NCI-H1105 (cell line): ENCODE measurements at regions not wholly inside any gene's neighbourhood (a gene's known extent, or its start where the extent isn't known, plus 50 kb on each side); places are given as distances from the start of the nearest gene placed in this dataset.

Source experiments
- DNase-seq: peaks from one replicate; lab custom pipeline; 2025; lab: John Stamatoyannopoulos, UW

DNA sequence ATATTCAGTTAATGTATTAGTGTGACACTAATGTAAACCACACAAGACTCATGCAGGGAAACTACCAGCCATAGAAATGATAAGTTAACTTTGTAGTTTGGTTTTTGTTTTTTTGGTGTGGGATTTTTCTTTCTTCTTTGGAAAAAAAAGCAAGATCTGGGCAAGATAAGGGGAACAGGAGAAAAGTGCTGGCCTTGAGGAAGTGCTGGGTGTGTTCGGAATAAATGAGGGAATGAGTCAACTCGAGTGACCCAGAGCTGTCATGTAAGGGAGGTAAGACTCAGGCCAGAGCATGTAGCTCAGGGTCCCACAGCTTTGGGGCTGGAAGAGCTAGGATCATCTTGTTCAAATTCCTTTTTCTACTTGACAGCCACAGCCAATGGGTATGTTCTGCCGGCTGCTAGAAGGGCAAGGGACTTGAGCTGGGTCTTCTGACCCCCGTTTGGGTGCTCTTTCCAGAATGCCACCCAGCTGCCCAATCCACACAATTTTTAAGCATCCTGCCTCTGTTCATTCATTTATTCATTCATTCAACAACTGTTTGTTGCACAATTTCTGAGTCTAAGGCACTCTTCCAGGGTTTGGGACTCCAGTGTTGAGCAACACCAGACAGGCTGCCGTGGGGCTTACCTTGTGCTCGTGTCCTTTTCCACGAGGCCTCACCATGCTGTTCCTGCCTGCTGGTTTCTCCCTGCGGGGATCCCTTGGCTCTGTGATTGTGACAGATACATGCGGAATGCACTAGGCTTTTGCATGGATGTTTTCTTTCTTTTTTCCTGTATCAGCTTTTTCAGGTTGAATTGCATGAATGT, 54.5 kb downstream of the CLDN34 start:
- DNase-seq: no peak

DNA sequence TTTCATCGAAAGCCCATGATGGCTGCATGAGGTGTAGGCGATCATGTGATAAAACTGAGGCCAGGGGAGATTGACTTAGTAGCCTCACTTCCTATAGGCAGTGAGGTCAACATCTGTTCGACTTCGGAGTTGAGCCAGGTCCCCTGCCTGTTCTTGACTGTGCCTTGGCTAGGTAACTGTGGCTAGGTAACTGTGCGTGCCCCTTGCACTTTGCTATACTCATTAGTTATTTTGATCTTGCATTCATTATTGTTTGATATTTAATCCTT, 55.0 kb downstream of the CLDN34 start:
- no peak for DNase-seq

DNA sequence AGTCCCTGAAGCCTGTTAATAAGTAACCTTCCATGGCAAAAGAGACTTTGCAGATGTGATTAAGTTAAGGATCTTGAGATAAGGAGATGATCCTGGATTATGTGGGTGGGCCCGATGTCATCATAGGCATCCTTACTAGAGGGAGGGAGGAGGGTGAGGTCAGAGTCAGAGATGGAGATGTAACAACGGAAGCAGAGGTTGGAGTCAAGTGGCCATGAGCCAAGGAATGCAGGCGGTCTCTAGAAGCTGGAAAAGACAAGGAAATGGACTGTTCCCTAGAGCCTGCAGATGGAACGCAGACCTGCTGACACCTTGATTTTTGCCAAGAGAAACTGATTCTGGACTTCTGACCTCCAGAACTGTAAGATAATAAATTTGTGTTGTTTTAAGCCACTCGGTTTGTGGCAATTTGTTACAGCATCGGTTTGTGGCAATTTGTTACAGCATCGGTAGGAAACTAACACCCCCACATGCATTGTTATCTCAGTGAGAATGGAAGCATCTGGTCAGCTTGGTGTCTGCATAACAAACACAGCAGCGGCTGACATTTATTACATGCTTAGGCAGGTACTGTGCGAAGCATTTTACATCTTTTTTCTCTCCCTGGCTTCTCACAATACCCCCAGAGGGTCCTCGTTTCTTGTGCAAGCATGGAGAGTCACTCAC, 55.6 kb downstream of the CLDN34 start:
- DNase-seq: no peak

DNA sequence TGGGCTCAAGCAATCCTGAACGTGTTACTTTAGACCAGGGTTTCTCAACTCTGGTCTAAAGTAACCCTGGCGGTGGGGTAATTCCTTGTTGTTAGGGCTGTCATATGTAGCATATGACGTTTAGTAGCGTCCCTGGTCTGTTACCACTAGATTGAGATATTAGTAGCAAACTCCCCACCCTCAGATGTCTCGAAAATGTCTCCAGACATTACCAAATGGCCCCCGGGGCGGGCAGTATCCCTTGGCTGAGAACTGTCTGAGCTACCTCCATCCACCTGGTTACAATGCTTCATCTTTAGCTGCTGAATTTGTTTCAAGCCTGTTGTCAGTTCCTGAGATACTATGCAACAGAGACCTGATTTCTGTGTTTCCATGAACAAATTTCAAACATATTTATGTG, 56.7 kb downstream of the CLDN34 start:
- no peak for DNase-seq

DNA sequence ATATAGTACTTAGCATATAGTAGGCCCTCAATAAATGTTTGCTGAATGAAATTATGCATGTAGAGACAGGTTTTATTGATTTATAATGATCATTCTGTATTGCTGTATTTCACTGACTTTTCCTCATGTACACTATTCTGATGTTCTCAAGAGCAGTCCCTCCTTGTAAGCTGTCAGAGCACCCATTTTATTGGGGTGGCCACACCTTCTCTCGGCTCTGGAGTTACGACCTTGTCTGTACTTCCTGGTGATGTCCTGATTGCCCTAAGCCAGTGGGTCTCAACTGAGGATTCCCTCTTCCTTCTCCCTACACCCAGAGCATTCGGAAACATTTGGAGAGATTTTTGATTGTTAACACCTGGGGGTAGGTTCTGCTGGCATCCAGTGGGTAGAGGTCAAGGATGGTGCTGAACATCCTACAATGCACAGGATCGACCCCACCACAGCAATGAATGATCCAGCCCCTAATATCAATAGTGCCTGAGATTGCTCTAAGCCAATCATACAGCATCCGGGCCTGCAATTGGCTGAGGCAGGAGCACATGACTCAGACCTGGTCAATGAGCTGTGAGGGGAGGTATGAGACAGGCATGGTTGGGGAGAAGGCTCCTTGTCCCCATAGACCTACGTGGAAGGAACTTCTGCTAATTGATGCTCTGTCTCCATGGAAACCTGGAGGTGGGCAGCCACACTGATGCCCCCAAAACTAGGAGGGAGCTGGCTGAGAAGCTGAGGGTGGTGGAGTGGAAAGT, 58.8 kb downstream of the CLDN34 start:
- DNase-seq: no peak

DNA sequence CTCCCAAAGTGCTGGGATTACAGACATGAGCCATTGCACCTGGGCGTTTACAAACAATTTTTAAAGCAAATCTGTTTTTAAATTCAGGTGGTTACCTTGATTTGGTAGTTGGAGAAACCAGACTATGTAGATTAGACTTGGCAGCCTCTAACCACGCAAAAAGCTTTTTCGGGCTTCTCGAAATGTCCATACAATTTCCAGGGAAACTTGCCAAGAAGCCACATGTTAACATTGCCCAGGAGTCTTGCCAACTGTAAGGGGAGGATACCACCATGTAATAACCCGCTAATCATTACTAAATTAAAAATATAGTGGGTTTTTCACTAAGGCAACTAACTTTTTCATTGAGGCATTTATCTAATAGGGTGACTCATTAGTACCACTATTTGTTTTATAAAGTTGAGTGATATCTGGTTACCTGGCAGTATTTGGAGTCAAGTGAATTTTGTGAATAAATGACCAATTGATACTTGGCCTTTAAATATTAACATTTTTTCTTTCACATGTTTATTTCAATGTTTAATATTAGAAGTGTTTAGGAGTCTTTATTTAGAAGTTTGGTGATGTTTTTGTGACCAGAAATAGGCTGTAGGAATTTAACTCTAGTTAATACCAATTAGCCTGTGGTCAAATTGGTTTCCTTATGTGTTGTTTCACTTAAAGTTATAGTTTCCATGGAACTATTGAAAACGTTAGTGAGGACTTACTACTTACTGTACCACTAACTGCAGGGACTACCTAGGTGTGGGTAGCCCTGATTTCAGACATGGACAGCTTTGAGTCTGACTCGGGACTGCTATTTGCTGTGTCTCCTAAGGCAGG, 61.3 kb downstream of the CLDN34 start:
- no peak for DNase-seq

DNA sequence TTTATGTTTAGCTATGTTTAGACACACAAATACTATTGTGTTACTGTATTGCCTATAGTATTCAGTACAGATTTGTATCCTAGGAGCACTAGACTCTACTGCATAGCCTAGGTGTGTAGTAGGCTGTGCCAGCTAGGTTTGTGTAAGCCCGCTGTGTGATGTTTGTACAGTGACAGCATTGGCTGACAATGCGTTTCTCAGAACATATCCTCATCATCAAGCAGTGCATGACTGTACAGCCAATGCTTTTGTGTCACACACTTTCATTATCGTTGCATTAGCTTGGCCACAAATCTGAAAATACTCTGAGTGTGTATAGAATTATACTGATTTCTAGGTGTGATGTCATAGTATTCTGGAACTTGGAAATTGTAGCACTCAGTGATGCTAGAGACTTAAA, 63.4 kb downstream of the CLDN34 start:
- DNase-seq: no peak

DNA sequence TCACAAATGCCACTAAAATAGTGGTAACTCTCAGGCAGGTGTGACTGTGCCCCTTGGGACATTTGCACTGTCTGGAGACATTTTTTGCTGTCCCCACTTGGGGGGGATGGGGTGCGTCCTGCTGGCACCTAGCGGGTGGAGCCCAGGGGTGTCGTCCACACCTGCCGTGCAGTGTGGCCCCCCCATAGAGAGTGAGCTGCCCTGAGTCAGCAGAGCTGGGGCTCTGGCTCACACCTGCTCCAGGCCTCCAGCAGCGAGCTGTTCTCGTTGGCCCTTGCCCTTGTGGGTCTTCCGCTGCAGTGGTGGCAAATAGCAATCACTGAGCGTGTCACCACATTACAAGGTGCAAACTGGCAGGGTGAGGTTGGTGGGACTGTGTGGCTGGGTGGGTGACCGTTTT, 64.6 kb downstream of the CLDN34 start:
- DNase-seq: no peak

DNA sequence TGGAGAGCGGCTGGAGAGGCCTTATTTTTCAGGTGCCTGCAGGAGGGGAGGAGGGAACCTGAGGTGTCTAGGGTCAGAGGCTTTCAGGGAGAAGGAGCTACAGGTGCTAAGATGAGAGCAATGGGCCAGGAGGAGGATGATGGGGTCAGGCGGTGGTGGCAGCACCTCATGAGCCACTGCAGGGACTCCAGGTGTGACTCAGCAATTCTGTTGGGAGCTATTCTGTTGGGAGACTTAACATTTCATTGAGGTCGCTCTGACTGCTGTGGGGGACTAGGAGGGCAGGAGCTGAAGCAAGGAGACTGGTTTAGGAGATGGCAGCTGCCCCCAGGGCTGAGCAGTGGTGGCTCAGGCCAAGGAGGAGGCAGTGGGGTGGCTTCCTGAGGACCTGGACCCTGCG, 65.0 kb downstream of the CLDN34 start:
- DNase-seq: no peak

DNA sequence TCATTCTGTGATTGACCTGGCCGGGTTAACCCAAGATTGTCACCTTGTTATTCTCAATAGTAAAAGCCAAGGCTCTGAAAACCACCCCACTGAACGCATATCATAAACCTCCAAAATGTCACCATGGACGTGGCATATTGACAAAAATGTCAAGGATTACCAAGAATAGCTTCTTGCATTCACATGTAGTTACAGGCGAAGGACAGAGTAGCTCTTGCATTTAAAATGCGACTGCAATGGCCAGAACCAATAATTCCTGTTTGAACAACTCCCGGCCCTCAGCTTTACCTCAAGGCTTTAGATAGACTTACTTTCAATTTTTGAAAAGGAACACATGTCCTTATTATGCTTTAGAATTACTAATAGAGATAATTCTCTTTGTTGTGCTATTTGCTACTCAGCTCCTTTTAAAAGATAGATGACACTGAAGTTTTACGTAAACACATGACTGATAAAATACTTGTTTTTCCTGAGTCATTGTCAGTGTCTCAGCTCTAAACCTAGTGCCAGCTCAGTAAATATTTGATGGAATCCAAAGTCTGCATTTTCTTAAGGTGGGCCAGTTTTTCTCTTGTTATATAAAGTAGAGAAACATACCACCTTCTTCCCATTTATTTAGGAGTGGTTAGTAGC, 66.3 kb downstream of the CLDN34 start:
- DNase-seq: no peak

DNA sequence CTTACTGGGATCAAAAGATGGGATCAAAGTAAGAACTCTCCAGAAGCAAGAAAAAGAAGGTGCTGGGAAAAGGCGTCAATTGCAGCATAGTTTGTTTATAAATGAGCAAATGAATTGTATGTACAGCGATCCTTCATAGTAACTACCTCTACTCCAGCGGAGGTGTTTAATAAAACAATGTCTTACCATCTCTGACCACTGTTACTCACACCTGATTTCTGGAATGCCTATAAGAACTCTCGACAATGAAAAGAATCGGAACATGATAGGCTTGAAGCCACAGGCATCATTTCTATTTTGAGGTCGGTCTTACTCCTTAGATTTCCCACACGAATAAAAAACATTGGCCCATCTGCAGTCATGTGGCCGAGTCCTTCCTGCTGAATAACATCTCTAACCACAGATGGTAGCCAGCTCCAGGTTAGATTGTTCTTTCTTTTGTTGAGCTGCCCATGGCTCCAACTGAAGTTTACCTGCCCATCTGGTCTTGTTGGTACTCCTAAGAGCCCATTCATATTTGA, 67.6 kb downstream of the CLDN34 start:
- no peak for DNase-seq

DNA sequence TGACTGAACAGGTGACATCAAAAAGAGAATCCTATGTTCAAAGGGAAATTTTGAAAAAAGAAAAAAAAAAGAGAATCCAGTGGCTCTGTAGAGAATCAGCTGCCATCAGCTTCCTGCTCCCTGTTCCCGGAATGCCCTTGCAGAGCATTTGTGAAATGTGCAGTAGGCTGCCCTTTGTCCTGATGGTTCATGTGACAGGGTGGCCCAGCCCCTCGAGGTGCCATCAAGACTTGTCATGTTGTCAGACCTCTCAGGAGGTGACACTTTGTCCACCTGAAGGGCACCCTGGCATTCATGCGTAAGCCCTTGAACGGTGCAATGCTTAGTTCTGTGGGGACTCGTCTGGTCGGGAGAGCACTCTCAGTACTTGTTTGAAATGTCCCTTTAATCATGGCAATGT, 71.4 kb downstream of the CLDN34 start:
- DNase-seq: no peak

DNA sequence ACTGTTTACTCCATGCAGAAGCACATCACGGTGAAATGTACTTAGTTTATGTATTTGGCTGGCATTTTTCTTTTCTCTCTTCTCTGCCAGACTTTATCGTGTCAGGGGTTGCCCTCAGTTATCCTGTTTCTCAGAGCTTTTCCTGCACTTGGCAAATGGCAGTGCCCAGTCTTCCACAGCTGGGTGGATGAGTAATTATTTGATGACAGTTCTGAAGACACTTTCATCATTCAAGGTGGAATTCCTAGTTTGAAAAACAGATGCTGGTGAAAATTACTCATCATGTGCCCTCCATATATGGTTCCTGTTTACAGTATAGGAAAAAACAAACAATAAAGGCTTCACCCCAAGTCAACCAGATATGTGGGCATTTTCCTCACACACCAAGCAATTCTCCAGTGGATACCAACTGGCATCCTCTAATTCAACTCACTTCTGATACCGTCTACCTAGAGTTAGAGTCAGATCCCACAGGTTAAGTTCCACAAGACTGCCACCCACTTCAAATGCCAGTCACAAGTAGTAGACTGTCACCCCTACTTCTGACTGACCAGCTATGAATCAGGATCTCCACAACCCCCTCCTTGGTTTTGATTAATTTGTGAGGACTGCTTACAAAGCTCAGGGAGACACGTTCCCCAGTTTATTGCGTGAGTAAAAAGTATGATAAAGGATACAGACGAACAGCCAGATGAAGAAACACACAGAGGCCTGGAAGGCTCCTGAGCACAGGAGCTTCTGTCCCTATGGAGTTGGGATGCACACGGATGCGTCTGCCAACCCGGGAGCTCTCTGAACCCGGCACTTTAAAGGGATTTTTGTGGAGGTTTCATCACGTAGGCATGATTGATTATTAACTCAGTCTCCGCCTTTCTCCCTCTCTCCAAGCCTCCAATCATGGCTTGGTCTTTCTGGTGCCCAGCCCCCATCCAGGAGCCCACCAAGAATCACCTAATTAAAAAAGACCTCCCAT, 72.9 kb downstream of the CLDN34 start:
- no peak for DNase-seq

DNA sequence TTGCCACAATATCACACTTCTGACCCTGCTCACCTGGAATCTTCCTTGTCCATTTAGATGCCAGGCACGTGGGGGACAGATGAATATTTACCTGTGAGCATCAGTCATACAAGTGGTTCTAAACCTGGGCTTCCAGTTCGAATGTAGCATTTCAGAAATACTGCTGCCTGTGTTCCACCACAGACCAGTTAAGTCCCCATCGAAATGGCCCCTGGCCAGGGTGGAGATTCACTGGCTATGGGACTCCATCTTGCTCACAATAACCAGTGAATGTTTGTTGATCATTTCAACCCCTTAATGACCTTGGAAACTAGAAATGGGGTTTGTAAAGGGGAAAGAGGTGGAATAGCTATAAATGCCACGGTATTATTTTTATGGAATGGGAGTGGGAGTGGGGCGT, 73.8 kb downstream of the CLDN34 start:
- DNase-seq: no peak

DNA sequence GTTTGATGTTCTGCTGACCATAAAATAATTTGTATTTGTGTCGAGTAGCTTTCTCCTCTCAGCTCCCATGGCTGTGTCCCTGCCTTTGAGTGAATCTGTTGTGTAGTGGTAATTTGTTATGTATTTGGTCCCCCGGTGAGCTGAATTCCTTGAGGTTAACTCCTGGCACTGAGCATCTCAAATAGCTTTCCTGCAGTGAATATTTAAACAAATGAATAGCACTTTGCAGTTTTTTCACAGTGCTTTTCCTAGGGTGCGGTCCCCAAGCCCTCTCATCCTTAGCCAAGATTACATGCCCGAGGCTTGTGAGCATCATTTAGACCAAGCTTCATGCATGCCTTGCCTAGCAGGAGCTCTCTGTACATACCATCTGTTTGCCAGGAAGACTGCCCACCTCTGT, 74.2 kb downstream of the CLDN34 start:
- no peak for DNase-seq

DNA sequence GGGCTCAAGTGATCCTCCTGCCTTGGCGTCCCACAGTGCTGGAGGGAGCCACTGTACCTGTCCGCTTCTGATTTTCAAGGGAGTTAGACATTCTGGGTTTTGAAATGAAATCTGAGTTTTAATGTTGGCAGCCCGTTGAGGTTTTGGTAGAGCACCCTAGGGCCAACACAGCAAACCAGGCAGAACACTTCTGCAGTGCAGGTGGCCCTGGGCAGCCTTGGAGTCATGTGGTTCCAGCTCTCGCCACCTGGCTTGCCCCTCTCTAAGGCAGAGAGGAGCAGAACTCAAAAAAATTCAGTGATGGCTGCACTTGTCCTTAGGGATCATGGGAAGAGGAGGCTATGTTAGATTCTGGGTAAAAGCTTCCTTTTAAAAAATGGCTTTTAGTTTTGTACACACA, 74.9 kb downstream of the CLDN34 start:
- no peak for DNase-seq

DNA sequence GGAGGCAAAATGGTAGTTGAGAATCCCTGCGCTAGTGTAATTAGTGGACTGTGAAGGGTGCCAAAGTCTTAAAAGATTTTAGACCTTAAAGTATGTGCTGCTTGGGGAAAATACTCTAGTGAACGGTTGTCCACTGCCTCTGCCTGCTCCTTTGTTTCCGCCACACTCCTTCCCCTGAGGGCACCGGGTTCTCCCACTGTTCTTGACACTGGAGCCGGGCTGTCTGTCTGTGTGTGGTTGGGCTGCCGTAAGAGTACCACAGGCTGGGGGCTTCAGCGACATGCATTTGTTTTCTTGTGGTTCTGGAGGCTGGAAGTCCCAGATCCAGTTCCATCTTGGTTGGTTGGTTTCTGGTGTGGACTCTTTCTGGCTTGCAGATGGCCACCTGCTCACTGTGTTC, 76.2 kb downstream of the CLDN34 start:
- no peak for DNase-seq

DNA sequence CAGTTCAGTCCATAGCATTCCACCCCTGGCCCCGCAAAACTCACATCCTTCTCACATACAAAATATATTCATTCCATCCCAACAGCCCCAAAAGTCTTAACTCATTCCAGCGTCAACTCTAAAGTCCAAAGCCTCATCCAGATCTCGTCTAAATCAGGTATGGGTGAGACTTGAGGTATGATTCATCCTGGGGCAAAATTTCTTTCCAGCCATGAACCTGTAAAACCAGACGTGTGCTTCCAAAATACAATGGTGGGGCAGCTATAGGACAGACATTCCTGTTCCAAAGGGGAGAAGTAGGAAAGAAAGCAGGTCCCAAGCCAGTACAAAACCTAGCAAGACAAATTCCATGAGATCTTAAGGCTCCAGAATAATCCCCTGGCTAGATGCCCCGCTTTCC, 76.9 kb downstream of the CLDN34 start:
- no peak for DNase-seq

DNA sequence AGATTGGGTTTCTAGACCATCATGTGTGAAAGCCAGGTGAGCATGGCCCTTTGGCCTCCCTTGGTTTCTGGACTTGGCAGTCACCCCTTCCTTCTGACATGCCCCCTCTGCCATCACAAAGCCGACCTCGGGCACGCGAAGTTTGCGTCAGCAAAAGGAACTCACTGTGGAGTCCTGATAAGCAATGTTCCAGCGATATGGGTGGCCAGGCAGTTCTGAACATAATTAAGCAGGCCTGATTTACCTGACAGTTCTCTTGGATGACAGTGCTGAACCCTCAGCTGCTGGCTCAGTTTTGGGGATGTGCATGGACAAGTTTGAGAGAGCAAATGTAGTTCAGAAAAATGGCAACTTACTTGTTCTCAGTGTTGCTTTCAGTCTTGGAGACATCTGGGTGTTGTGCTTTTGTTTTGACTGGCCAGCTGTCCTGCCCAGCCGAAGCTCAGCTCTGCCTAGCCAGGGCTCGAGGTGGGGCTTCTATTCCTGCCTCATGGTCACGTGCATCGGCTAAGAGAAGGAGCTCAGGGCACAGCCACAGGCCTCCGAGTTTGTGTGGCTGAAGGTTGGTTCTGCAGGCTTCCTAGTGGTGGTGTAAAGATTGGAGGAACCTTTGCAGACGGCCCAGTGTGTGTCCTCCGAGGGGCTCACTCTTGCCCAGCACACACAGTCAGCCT, 78.3 kb downstream of the CLDN34 start:
- no peak for DNase-seq

DNA sequence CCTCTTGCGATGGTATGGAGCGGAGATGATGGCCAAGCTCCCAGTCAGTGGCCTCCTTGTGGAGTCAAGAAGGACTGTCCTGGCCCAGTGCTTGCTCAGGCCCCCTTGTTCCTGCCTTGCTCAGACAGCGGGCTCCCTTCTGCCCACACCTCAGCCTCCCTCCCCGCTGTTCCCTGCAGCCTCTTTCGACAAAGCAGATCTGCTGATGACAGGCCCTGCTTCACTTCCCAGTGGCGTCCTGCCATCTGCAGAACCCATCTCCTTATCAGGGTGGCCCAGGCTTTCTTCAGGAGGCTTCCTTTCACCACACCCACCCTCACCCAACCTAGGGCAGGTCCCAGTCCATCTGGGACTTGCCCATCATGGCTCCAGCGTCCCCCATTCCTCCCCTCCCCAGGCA, 80.0 kb downstream of the CLDN34 start:
- no peak for DNase-seq
